ENCODE measurements at regions not wholly inside any gene's neighbourhood (a gene's known extent, or its start where the extent isn't known, plus 50 kb on each side); places are given as distances from the start of the nearest gene placed in this dataset.

GRCh38 chr11:39037611-39038010 lies 2421.8 kb downstream of the LRRC4C start:
- no peak overlapping the region for H3K27ac Mint-ChIP-seq
- no peaks in the 10 kb centered on the region for H3K27me3 Mint-ChIP-seq (ENCODE audit: low read depth in 3 of 3)
- no peak overlapping the region for H3K4me3 Mint-ChIP-seq

GRCh38 chr11:39036021-39036420 lies 2423.4 kb downstream of the LRRC4C start:
- no peak for DNase-seq
- Histone ChIP-seq H2AFZ (ENCODE audit: insufficient read depth, low read depth, low read length, poor library complexity, severe bottlenecking) (no peak overlapping the region), H3K27me3 (ENCODE audit: control insufficient read depth in 2 of 2, insufficient read depth in 2 of 2, low read length in 2 of 2) (no peaks in the 10 kb centered on the region), H3K79me2 (ENCODE audit: insufficient read depth, low read length) (no peaks in the 10 kb centered on the region), H3K4me1 (ENCODE audit: control insufficient read depth in 1 of 2, insufficient read depth in 2 of 2, low read length in 2 of 2) (no peaks in the 10 kb centered on the region), H3K9ac (ENCODE audit: insufficient read depth, low read length, poor library complexity, severe bottlenecking) (no peak overlapping the region), H3K4me2 (replicated peaks; ENCODE audit: extremely low read depth, low read length, poor library complexity, severe bottlenecking) (no peak overlapping the region), H3K27ac (ENCODE audit: low read depth in 1 of 2, low read length in 2 of 2) (no peak overlapping the region), H3K4me3 (replicated peaks in 1 of 3; ENCODE audit: low read depth in 2 of 3, low read length in 3 of 3) (no peak overlapping the region), H3K9me3 (replicated peaks in 1 of 2; ENCODE audit: control insufficient read depth in 1 of 2, insufficient read depth in 1 of 2, low read length in 2 of 2) (no peaks in the 10 kb centered on the region), H4K20me1 (ENCODE audit: insufficient read depth, low read length) (no peaks in the 10 kb centered on the region), H3K36me3 (replicated peaks in 1 of 2; ENCODE audit: control insufficient read depth in 1 of 2, insufficient read depth in 2 of 2, low read length in 2 of 2) (no peaks in the 10 kb centered on the region)
- Mint-ChIP-seq H3K4me3 (no peak overlapping the region), H3K27ac (no peak overlapping the region), H3K36me3 (no peaks in the 10 kb centered on the region), H3K4me1 (no peaks in the 10 kb centered on the region), H3K9me3 (peaks cover 0 to 6% (median 1%) of the 10 kb centered on the region in 7 donors), H3K27me3 (ENCODE audit: low read depth in 3 of 3) (no peaks in the 10 kb centered on the region)
- no CpG with 5 or more reads among the region's 1 CpG for WGBS (ENCODE audit: insufficient coverage)
- no peak for TF ChIP-seq CTCF (IDR thresholded peaks at IDR 0.05)
- intact Hi-C loops (cut with micrococcal nuclease), result no loop called here

More at GRCh38 chr11:39037611-39038010, 2421.8 kb downstream of the LRRC4C start:
- H3K9me3 Mint-ChIP-seq, result peaks cover 0 to 2% (median 0%) of the 10 kb centered on the region in 7 donors
- no peak for TF ChIP-seq CTCF (IDR thresholded peaks at IDR 0.05)
- DNase-seq, result no peak
- no peaks in the 10 kb centered on the region for H4K20me1 ChIP-seq (ENCODE audit: insufficient read depth, low read length)
- H3K9me3 ChIP-seq (replicated peaks in 1 of 2; ENCODE audit: control insufficient read depth in 1 of 2, insufficient read depth in 1 of 2, low read length in 2 of 2), result no peaks in the 10 kb centered on the region
- no peak overlapping the region for H3K4me2 ChIP-seq (replicated peaks; ENCODE audit: extremely low read depth, low read length, poor library complexity, severe bottlenecking)
- no peaks in the 10 kb centered on the region for H3K27me3 ChIP-seq (ENCODE audit: control insufficient read depth in 2 of 2, insufficient read depth in 2 of 2, low read length in 2 of 2)
- H3K4me1 ChIP-seq (ENCODE audit: control insufficient read depth in 1 of 2, insufficient read depth in 2 of 2, low read length in 2 of 2), result no peaks in the 10 kb centered on the region
- H3K9ac ChIP-seq (ENCODE audit: insufficient read depth, low read length, poor library complexity, severe bottlenecking), result no peak overlapping the region
- H2AFZ ChIP-seq (ENCODE audit: insufficient read depth, low read depth, low read length, poor library complexity, severe bottlenecking), result no peak overlapping the region
- no peak overlapping the region for H3K4me3 ChIP-seq (replicated peaks in 1 of 3; ENCODE audit: low read depth in 2 of 3, low read length in 3 of 3)
- intact Hi-C loops (cut with micrococcal nuclease), result no loop called here
- no peaks in the 10 kb centered on the region for H3K36me3 Mint-ChIP-seq
- H3K27ac ChIP-seq (ENCODE audit: low read depth in 1 of 2, low read length in 2 of 2), result no peak overlapping the region
- no peaks in the 10 kb centered on the region for H3K4me1 Mint-ChIP-seq
- H3K79me2 ChIP-seq (ENCODE audit: insufficient read depth, low read length), result no peaks in the 10 kb centered on the region
- no peaks in the 10 kb centered on the region for H3K36me3 ChIP-seq (replicated peaks in 1 of 2; ENCODE audit: control insufficient read depth in 1 of 2, insufficient read depth in 2 of 2, low read length in 2 of 2)
